GM12878 (cell line): ENCODE measurements at regions not wholly inside any gene's neighbourhood (a gene's known extent, or its start where the extent isn't known, plus 50 kb on each side); places are given as distances from the start of the nearest gene placed in this dataset.

Experiments
- ATAC-seq: fragments of 200-7000 bp; cut with Tn5 transposase; 3 replicates; pipeline ENCODE4 v1.9.1; 2020; ENCODE audit warnings: mild to moderate bottlenecking, moderate library complexity
- BruUV-seq: library from RNA; stranded (reverse); fragments of 400-500 nt; replicated peaks from 2 replicates; lab custom pipeline; 2021; lab: Mats Ljungman, UMichigan
- CTCF ChIA-PET: fragments of 300-600 bp; sonication (Branson Sonifier 250); formaldehyde crosslinking; extraction: SDS; loops from one replicate; lab custom pipeline; 2021; ENCODE audit warnings: inconsistent platforms; lab: Yijun Ruan, JAX
- POLR2A ChIA-PET: fragments of 350-600 bp; formaldehyde crosslinking; extraction: SDS; loops from one replicate; lab custom pipeline; 2021; ENCODE audit warnings: inconsistent platforms; lab: Charles Lee
- RAD21 ChIA-PET: fragments of 300-600 bp; sonication (Branson Sonifier 250); formaldehyde crosslinking; loops from one replicate; lab custom pipeline; 2023; ENCODE audit warnings: antibody characterized with exemption; ENCODE audit not compliant: unreplicated experiment; lab: Charles Lee
- SMC1A ChIA-PET: fragments of 300-600 bp; sonication (Branson Sonifier 250); formaldehyde crosslinking; loops from one replicate; lab custom pipeline; 2023; ENCODE audit not compliant: unreplicated experiment, uncharacterized antibody; lab: Charles Lee
- DNase-seq: peaks from one replicate; pipeline ENCODE4 v3.0.0-alpha.2; 2011; ENCODE audit warnings: low read depth, low spot score
- FAIRE-seq: peaks from 3 replicates; lab custom pipeline; 2011; peaks lifted over from hg19 to GRCh38; lab: Jason Lieb, UNC
- H2AFZ ChIP-seq: 2 replicates; pipeline ENCODE4 v1.6.0; 2011; ENCODE audit warnings: low read depth, low read length, control low read depth; ENCODE audit not compliant: control insufficient read depth
- H3K27ac ChIP-seq: 2 replicates; pipeline ENCODE4 v1.5.1; 2011; ENCODE audit warnings: control low read depth; ENCODE audit not compliant: control insufficient read depth, insufficient read depth
- H3K27me3 ChIP-seq, 2 experiments: replicated peaks in 1 of 2; 2 replicates each; pipeline versions ENCODE4 v1.6.0 to v1.6.1; 2011; ENCODE audit warnings: low read length in 1 of 2; ENCODE audit not compliant: control insufficient read depth in 2 of 2, insufficient read depth in 2 of 2
- H3K36me3 ChIP-seq, 2 experiments: 2 replicates each; pipeline ENCODE4 v1.5.1; 2011; ENCODE audit warnings: low read length in 1 of 2; ENCODE audit not compliant: control insufficient read depth in 2 of 2, insufficient read depth in 2 of 2
- H3K4me1 ChIP-seq: 2 replicates; pipeline ENCODE4 v1.6.1; 2011; ENCODE audit warnings: mild to moderate bottlenecking, low read length, moderate library complexity, mixed read lengths; ENCODE audit not compliant: control insufficient read depth, insufficient read depth
- H3K4me2 ChIP-seq: 2 replicates; pipeline ENCODE4 v1.6.0; 2011; ENCODE audit warnings: control low read depth; ENCODE audit not compliant: control insufficient read depth, insufficient read depth
- H3K4me3 ChIP-seq: fragments of 200-600 bp; sonication (generic); 2 replicates; pipeline ENCODE4 v1.5.1; 2016
- H3K79me2 ChIP-seq: 2 replicates; pipeline ENCODE4 v1.6.0; 2011; ENCODE audit warnings: low read length; ENCODE audit not compliant: control insufficient read depth, insufficient read depth
- H3K9ac ChIP-seq: 2 replicates; pipeline ENCODE4 v1.8.0; 2011; ENCODE audit warnings: low read length, control low read depth, mixed read lengths; ENCODE audit not compliant: control insufficient read depth, insufficient read depth
- H3K9me3 ChIP-seq: replicated peaks from 3 replicates; pipeline ENCODE4 v1.5.1; 2011; ENCODE audit warnings: mild to moderate bottlenecking, low read length; ENCODE audit not compliant: control insufficient read depth, insufficient read depth
- H4K20me1 ChIP-seq: 2 replicates; pipeline ENCODE4 v1.6.0; 2011; ENCODE audit not compliant: control insufficient read depth, insufficient read depth
- EP300 ChIP-seq, 2 experiments: fragments of 150-350 bp in 1 of 2; IDR thresholded peaks; 2 replicates each; pipeline ENCODE4 v1.6.1; 2011 to 2012; ENCODE audit warnings: low read depth in 2 of 2, low read length in 2 of 2, borderline replicate concordance in 1 of 2, improper control_type of control experiment in 1 of 2, inconsistent platforms in 1 of 2; ENCODE audit not compliant: control insufficient read depth in 1 of 2
- LARP7 ChIP-seq: fragments of 450-650 bp; IDR thresholded peaks from 2 replicates; pipeline ENCODE4 v1.6.1; 2017; ENCODE audit warnings: mild to moderate bottlenecking
- MYC ChIP-seq: IDR thresholded peaks from 2 replicates; pipeline ENCODE4 v1.6.1; 2011; ENCODE audit warnings: mild to moderate bottlenecking, low read length, moderate library complexity, inconsistent platforms; ENCODE audit not compliant: insufficient read depth, insufficient replicate concordance, insufficient read length, severe bottlenecking
- NR2C1 ChIP-seq: fragments of 450-650 bp; IDR thresholded peaks from 2 replicates; pipeline ENCODE4 v1.6.1; 2017; ENCODE audit warnings: antibody characterized with exemption, mild to moderate bottlenecking, moderate library complexity
- PBX3 ChIP-seq: IDR thresholded peaks from 2 replicates; pipeline ENCODE4 v1.6.1; 2011; ENCODE audit warnings: mild to moderate bottlenecking, low read depth, low read length, moderate library complexity; ENCODE audit not compliant: insufficient replicate concordance
- TARDBP ChIP-seq: IDR thresholded peaks from 2 replicates; pipeline ENCODE4 v1.6.1; 2016; ENCODE audit warnings: borderline replicate concordance
- WGBS: methylation state at CpG from one replicate; pipeline ENCODE4 v1.1.6; 2016; ENCODE audit warnings: low lambda C conversion rate; ENCODE audit not compliant: insufficient replicate concordance, insufficient coverage; ENCODE audit errors: missing lambda C conversion rate; 5-methylcytosine and 5-hydroxymethylcytosine counted together
- in situ Hi-C: fragments of 300-500 bp; cut with MboI; formaldehyde crosslinking; loops from 9 replicates; pipeline ENCODE4 v1.14.3; 2018; ENCODE audit warnings: mixed read lengths
- intact Hi-C: fragments of 100-400 bp; cut with micrococcal nuclease; formaldehyde crosslinking; loops from one replicate; pipeline ENCODE4 v1.14.2; 2022; ENCODE audit not compliant: unreplicated experiment
- TF ChIP-seq, protein P1 (sequence below): fragments of 450-650 bp; conservative IDR thresholded peaks from 2 replicates; pipeline ENCODE4 v1.6.1; 2017; ENCODE audit warnings: mild to moderate bottlenecking, moderate library complexity

DNA sequence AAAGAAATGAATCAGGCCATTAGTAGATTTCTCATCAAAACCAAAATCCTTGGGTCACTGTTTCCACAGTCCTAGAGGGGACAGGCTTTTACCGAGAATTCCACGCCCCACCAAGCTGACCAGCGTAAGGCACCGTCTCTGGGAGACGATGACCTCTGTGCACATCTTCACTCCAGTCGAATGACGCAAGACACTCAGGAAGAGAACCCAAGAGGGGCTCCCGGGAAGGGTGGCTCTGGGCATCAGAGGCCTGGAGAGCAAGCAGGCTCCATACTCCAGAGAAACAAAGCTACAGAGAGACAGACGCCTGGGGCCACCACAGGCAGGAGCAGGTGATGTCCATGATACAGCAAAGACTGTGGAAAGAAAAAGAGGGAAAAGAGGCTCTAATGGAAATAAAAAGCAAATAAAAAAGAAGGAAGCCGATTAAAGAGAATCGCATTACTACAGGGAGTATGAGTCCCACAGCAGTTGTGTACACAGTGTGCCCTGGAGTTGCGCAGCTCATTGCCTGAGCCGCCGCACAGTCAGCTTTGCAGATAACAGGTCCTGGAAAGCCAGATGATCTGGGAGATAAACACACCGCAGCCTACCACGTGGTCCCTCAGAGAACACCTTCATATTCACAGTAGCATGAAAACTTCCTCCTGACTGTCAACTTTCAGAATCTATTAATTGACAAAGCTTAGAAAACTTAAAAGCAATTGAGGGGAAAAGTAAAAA lies 572.7 kb upstream of the SALL3 start (continued):
- TF ChIP-seq PBX3 (no peak), MYC (no peak), TARDBP (no peak)

DNA sequence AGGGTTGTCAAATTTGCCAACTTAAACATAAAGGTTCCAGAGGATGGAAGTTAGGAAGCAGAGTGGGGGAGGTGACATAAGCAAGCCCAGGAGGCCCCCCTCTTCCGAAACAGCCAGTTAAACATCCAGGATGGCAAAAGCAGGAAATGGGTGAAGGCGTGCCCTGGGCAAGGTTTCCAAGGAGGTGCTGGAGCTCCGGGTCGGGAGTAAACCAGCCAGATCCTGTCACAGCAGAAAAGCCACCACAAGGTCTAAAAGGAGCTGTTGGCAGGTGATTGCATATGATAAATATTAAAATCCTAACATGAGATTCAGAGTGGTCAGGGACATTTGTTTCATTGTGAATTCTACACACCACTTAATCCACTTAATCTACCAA lies 572.2 kb upstream of the SALL3 start:
- BruUV-seq = no TSS peak
- WGBS = 34% methylated on average over 4 of the region's 4 CpGs
- Histone ChIP-seq H2AFZ (no peak overlapping the region), H3K79me2 (no peaks in the 10 kb centered on the region), H3K4me3 (no peak overlapping the region), H3K4me1 (no peaks in the 10 kb centered on the region), H3K9me3 (no peaks in the 10 kb centered on the region), H3K27ac (no peak overlapping the region), H3K27me3 (no peaks in the 10 kb centered on the region), H4K20me1 (no peaks in the 10 kb centered on the region), H3K4me2 (no peak overlapping the region), H3K36me3 (no peaks in the 10 kb centered on the region), H3K9ac (no peak overlapping the region)
- SMC1A ChIA-PET = no interaction called here
- TF ChIP-seq LARP7 = no peak
- TF ChIP-seq, protein P1, sequence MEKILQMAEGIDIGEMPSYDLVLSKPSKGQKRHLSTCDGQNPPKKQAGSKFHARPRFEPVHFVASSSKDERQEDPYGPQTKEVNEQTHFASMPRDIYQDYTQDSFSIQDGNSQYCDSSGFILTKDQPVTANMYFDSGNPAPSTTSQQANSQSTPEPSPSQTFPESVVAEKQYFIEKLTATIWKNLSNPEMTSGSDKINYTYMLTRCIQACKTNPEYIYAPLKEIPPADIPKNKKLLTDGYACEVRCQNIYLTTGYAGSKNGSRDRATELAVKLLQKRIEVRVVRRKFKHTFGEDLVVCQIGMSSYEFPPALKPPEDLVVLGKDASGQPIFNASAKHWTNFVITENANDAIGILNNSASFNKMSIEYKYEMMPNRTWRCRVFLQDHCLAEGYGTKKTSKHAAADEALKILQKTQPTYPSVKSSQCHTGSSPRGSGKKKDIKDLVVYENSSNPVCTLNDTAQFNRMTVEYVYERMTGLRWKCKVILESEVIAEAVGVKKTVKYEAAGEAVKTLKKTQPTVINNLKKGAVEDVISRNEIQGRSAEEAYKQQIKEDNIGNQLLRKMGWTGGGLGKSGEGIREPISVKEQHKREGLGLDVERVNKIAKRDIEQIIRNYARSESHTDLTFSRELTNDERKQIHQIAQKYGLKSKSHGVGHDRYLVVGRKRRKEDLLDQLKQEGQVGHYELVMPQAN = no peak
- TF ChIP-seq NR2C1 = no peak
- TF ChIP-seq EP300 (IDR thresholded peaks at IDR 0.05; ENCODE audit: borderline replicate concordance in 1 of 2, control insufficient read depth in 1 of 2, low read depth in 2 of 2, low read length in 2 of 2) = no peak
- DNase-seq (no peak), FAIRE-seq (no peak), ATAC-seq (no peak)
- RAD21 ChIA-PET = no interaction called here
- intact Hi-C loops (no loop called here), in situ Hi-C loops (no loop called here)
- CTCF ChIA-PET = no interaction called here
- POLR2A ChIA-PET = no interaction called here
